Esophagus squamous epithelium (tissue), 5 donors: ENCODE measurements at regions not wholly inside any gene's neighbourhood (a gene's known extent, or its start where the extent isn't known, plus 50 kb on each side); places are given as distances from the start of the nearest gene placed in this dataset.
"Not testable (repeated sequence)": the region's sequence is repeated elsewhere in the genome, so short reads cannot be mapped to it uniquely, and the experiment has no call there.

Source experiments
- DNase-seq: peaks from one replicate; lab custom pipeline; 2025; lab: John Stamatoyannopoulos, UW
- H3K27ac ChIP-seq, 4 donors: fragments of 200-600 bp; sonication (generic); one replicate each; pipeline ENCODE4 v1.5.1; 2016 to 2019; ENCODE audit warnings: mild to moderate bottlenecking in 1 of 4
- H3K27me3 ChIP-seq, 4 donors: fragments of 200-600 bp; sonication (generic); 1 replicate in 3 of 4; 2 replicates in 1 of 4; pipeline versions ENCODE4 v1.5.1 to v1.6.0; 2017 to 2021; ENCODE audit warnings: antibody characterized with exemption in 1 of 4
- H3K36me3 ChIP-seq, 3 donors: fragments of 200-600 bp; sonication (generic); one replicate each; pipeline ENCODE4 v1.5.1; 2016 to 2019
- H3K4me1 ChIP-seq, 3 donors: fragments of 200-600 bp; sonication (generic); one replicate each; pipeline ENCODE4 v1.5.1; 2017 to 2019
- H3K4me3 ChIP-seq, 4 donors: fragments of 200-600 bp; sonication (generic); 1 replicate in 3 of 4; 2 replicates in 1 of 4; pipeline ENCODE4 v1.5.1; 2016 to 2019; ENCODE audit warnings: mild to moderate bottlenecking in 2 of 4, moderate library complexity in 1 of 4
- H3K9me3 ChIP-seq, 3 donors: fragments of 200-600 bp; sonication (generic); one replicate each; pipeline ENCODE4 v1.5.1; 2016 to 2019
- CTCF ChIP-seq, 6 experiments: fragments of 450-650 bp in 4 of 6; fragments of 200-600 bp in 2 of 6; sonication (generic) in 2 of 6; IDR thresholded peaks; one replicate each; pipeline ENCODE4 v1.5.1; 2016 to 2019; ENCODE audit warnings: antibody characterized with exemption in 6 of 6, mild to moderate bottlenecking in 4 of 6, moderate library complexity in 4 of 6
- POLR2A ChIP-seq, 4 donors: fragments of 450-650 bp; IDR thresholded peaks; one replicate each; pipeline ENCODE4 v1.6.1; 2017; ENCODE audit warnings: antibody characterized with exemption in 4 of 4, mild to moderate bottlenecking in 4 of 4, moderate library complexity in 3 of 4
- WGBS, 2 donors: methylation state at CpG; one replicate each; pipeline ENCODE4 v1.1.5; 2018; 5-methylcytosine and 5-hydroxymethylcytosine counted together
- intact Hi-C: fragments of 100-400 bp; cut with DNase I; formaldehyde crosslinking; loops from one replicate; pipeline ENCODE4 v1.15.0; 2022
- donor health status: DM: yes; HTN: yes; CAD: no.

DNA sequence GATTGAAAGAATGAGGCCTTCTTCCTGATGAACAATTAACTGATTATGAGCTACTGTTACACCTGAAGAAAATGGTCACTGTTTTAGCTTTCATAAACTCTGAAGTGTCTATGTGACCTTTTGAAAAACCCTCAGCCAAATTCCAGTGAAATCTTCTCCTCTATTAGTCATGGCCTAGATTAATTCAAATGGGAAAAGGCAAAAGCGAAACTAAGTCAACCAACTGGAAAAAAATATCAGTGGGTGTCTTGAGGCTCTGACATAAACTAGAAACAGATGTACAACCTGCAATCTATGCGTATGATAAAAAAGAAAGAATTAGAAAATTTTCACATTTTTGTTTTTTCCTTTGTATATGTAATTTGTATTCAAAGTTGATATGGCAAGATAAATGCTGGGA lies 169.4 kb upstream of the BANK1 start:
- intact Hi-C loops, result no loop called here
- 35 to 43% methylated on average over 2 of the region's 2 CpGs for WGBS, 2 donors

DNA sequence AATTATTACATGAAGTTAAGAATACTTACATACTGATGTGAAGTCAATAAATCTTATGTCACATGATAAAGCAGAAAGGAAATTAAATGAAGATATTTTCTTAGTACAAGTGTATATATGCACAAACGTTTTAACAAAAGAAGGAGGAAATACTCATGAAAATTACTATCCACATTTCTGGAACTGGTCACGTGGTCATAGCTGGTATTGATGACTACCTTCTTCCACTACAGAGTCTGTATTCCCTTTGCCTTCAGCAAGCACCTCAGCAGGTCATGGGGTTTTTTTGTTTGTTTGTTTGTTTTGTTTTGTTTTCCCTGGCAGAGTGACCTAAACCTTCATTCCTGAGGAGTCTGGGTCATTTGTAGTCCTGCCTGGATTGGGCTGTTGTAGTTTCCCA lies 174.9 kb upstream of the BANK1 start:
- DNase-seq, result no peak
- peaks cover 0 to 1% (median 0%) of the 10 kb centered on the region in 3 donors for H3K4me1 ChIP-seq
- WGBS, 2 donors, result 58 to 65% methylated on average over 2 of the region's 2 CpGs
- H3K4me3 ChIP-seq, result no peak overlapping the region
- H3K36me3 ChIP-seq, result no peaks in the 10 kb centered on the region
- H3K9me3 ChIP-seq, result no peaks in the 10 kb centered on the region
- H3K27ac ChIP-seq, result no peak overlapping the region
- intact Hi-C loops, result no loop called here
- H3K27me3 ChIP-seq, result no peaks in the 10 kb centered on the region
- TF ChIP-seq CTCF (IDR thresholded peaks at IDR 0.05), result no peak
- no peak for TF ChIP-seq POLR2A (IDR thresholded peaks at IDR 0.05)

More for the DNA sequence above, 169.4 kb upstream of the BANK1 start:
- Histone ChIP-seq H3K27me3 (no peaks in the 10 kb centered on the region), H3K9me3 (no peaks in the 10 kb centered on the region), H3K27ac (no peak overlapping the region), H3K4me3 (no peak overlapping the region), H3K36me3 (no peaks in the 10 kb centered on the region), H3K4me1 (peaks cover 0 to 13% (median 0%) of the 10 kb centered on the region in 3 donors)
- no peak for DNase-seq
- no peak for TF ChIP-seq CTCF (IDR thresholded peaks at IDR 0.05)
- TF ChIP-seq POLR2A (IDR thresholded peaks at IDR 0.05), result no peak

DNA sequence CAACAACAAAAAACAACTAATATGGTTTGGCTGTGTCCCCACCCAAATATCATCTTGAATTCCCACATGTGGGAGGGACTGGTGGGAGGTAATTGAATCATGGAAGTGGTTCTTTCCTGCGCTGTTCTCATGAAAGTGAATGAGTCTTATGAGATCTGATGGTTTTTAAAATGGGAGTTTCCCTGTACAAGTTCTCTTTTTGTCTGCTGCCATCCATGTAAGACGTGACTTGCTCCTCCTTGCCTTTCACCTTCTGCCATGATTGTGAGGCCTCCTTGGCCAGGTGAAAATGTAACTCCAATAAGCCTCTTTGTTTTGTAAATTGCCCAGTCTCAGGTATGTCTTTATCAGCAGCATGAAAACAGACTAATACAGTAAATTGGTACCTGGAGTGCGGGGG lies 183.5 kb upstream of the BANK1 start:
- H3K27me3 ChIP-seq, intact Hi-C loops, H3K4me3 ChIP-seq, H3K4me1 ChIP-seq, H3K27ac ChIP-seq, DNase-seq, H3K9me3 ChIP-seq, H3K36me3 ChIP-seq: not testable (repeated sequence)
- WGBS, 2 donors, result 88 to 93% methylated on average over 3 of the region's 3 CpGs

DNA sequence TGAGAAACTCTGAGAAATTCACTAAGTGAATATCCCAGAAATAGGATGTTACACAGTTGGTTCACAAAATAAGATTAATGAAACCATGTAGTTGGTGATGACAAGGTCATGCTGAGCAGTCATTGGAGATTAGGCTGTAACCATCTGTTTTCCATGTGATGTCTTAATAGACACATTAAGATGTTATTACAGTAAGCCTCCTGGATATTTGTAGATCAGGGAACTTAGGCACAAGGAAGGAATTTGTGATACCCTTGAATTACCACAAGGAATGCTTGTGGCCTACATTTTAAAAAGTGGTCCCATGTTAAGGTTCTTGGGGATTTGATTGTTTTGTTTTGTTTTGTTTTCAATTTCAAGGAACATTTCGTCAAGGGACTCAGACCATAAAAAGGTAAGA lies 185.6 kb upstream of the BANK1 start:
- no peak overlapping the region for H3K27ac ChIP-seq
- intact Hi-C loops, result no loop called here
- TF ChIP-seq POLR2A (IDR thresholded peaks at IDR 0.05) (no peak), CTCF (IDR thresholded peaks at IDR 0.05) (no peak)
- H3K27me3 ChIP-seq, result no peaks in the 10 kb centered on the region
- H3K4me3 ChIP-seq, result no peak overlapping the region
- peaks cover 3 to 20% (median 5%) of the 10 kb centered on the region in 3 donors for H3K4me1 ChIP-seq
- no peaks in the 10 kb centered on the region for H3K36me3 ChIP-seq
- 84 to 100% methylated on average over 1 of the region's 1 CpG for WGBS, 2 donors
- no peaks in the 10 kb centered on the region for H3K9me3 ChIP-seq
- DNase-seq, result no peak

GRCh38 chr4:101600287-101600686 lies 190.2 kb upstream of the BANK1 start:
- H3K4me3 ChIP-seq, result no peak overlapping the region
- peak overlapping the region in 2 of 4 donors; percentile 23 to 30 for H3K27ac ChIP-seq
- no peaks in the 10 kb centered on the region for H3K9me3 ChIP-seq
- peaks cover 5 to 39% (median 9%) of the 10 kb centered on the region in 3 donors for H3K4me1 ChIP-seq
- no peak for DNase-seq
- TF ChIP-seq CTCF (IDR thresholded peaks at IDR 0.05) (no peak), POLR2A (IDR thresholded peaks at IDR 0.05) (no peak)
- intact Hi-C loops, result no loop called here
- H3K36me3 ChIP-seq, result no peaks in the 10 kb centered on the region
- 39 to 51% methylated on average over 2 of the region's 2 CpGs for WGBS, 2 donors
- no peaks in the 10 kb centered on the region for H3K27me3 ChIP-seq

DNA sequence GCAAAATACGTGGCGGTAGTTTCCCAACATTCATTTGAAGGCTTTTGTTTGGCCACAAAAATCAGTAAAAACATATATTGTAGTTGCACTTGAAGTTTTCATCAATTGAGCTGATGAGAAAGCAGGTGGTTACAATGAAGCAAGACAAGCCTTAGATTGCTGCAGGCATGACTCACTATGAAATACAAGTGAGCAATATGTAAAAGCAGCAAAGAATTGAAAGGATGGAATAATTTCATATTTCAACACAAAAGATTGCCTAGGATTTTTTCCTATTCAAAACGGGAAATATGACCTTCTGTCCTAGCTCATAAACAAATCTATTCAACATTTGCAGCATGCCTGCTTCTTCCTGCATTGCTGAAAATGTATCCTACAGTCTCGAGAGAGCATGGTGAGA lies 190.9 kb upstream of the BANK1 start:
- Histone ChIP-seq H3K36me3 (no peaks in the 10 kb centered on the region), H3K27me3 (no peaks in the 10 kb centered on the region), H3K4me1 (peaks cover 5 to 39% (median 9%) of the 10 kb centered on the region in 3 donors), H3K4me3 (no peak overlapping the region), H3K9me3 (no peaks in the 10 kb centered on the region), H3K27ac (peak overlapping the region in 1 of 4 donors; percentile 30)
- no peak for TF ChIP-seq CTCF (IDR thresholded peaks at IDR 0.05)
- TF ChIP-seq POLR2A (IDR thresholded peaks at IDR 0.05), result no peak
- no peak for DNase-seq
- WGBS, 2 donors, result 15 to 43% methylated on average over 4 of the region's 4 CpGs
- intact Hi-C loops, result no loop called here
